ENCODE measurements at regions not wholly inside any gene's neighbourhood (a gene's known extent, or its start where the extent isn't known, plus 50 kb on each side); places are given as distances from the start of the nearest gene placed in this dataset.

- no peaks in the 10 kb centered on the region for H3K36me3 Mint-ChIP-seq
- DNase-seq = no peak
- no peaks in the 10 kb centered on the region for H3K27me3 ChIP-seq (replicated peaks in 1 of 2; ENCODE audit: control insufficient read depth in 2 of 2, extremely low read depth in 1 of 2, insufficient read depth in 2 of 2, low read length in 1 of 2)
- no peak overlapping the region for H3K4me3 Mint-ChIP-seq
- peaks cover 0 to 2% (median 0%) of the 10 kb centered on the region in 3 donors for H3K4me1 Mint-ChIP-seq
- H3K9me3 ChIP-seq = no peaks in the 10 kb centered on the region
- ChIA-PET POLR2A (no interaction called here), CTCF (no interaction called here)
- no peak overlapping the region for H3K27ac Mint-ChIP-seq
- H3K9me3 Mint-ChIP-seq = peaks cover 0 to 5% (median 0%) of the 10 kb centered on the region in 3 donors
- H3K36me3 ChIP-seq (ENCODE audit: control insufficient read depth in 2 of 2, extremely low read depth in 1 of 2, insufficient read depth in 1 of 2, low read length in 1 of 2) = no peaks in the 10 kb centered on the region
- H3K4me3 ChIP-seq (ENCODE audit: control insufficient read depth in 1 of 2, extremely low read depth in 1 of 2, low read length in 1 of 2) = no peak overlapping the region
- peaks cover 2 to 14% of the 10 kb centered on the region in 2 donors for H3K27me3 Mint-ChIP-seq
- no peak overlapping the region for H3K27ac ChIP-seq (ENCODE audit: low read length)
- no peaks in the 10 kb centered on the region for H3K4me1 ChIP-seq (ENCODE audit: control insufficient read depth in 1 of 2, extremely low read depth in 1 of 2, insufficient read depth in 2 of 2, low read length in 2 of 2)
- WGBS (ENCODE audit: insufficient coverage) = no CpG with 5 or more reads among the region's 1 CpG
- no peak for ATAC-seq (replicated peaks in 1 of 4)
Observed at GRCh38 chr3:61416618-61417017, 144.8 kb upstream of the PTPRG start.

DNA sequence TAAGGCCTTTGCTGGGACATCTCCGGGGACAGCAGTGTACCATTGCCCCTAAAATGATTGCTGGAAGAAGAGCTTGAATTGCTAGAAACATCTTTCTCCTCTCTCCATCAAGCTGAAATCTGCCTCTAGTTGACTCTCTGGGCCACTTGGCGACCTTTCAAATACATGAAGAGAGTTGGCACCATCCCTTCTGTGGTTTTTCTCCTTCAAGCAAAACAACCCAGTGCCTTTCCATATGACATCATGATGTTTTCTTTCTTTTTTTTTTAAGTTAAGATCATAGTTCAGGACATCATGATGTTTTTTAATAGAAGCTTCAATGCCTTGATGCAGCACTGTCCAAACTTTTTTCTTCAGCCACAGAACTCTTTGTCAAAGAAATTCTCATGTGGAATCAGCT lies 144.0 kb upstream of the PTPRG start:
- Histone ChIP-seq H3K4me1 (ENCODE audit: control insufficient read depth in 1 of 2, extremely low read depth in 1 of 2, insufficient read depth in 2 of 2, low read length in 2 of 2) (no peaks in the 10 kb centered on the region), H3K9me3 (no peaks in the 10 kb centered on the region), H3K4me3 (ENCODE audit: control insufficient read depth in 1 of 2, extremely low read depth in 1 of 2, low read length in 1 of 2) (no peak overlapping the region), H3K27me3 (replicated peaks in 1 of 2; ENCODE audit: control insufficient read depth in 2 of 2, extremely low read depth in 1 of 2, insufficient read depth in 2 of 2, low read length in 1 of 2) (no peaks in the 10 kb centered on the region), H3K27ac (ENCODE audit: low read length) (no peak overlapping the region), H3K36me3 (ENCODE audit: control insufficient read depth in 2 of 2, extremely low read depth in 1 of 2, insufficient read depth in 1 of 2, low read length in 1 of 2) (no peaks in the 10 kb centered on the region)
- WGBS (ENCODE audit: insufficient coverage) = no CpG with 5 or more reads among the region's 2 CpGs
- H3K27ac Mint-ChIP-seq = no peak overlapping the region
- peaks cover 0 to 3% (median 0%) of the 10 kb centered on the region in 3 donors for H3K9me3 Mint-ChIP-seq
- no peak overlapping the region for H3K4me3 Mint-ChIP-seq
- H3K36me3 Mint-ChIP-seq = no peaks in the 10 kb centered on the region
- POLR2A ChIA-PET = no interaction called here
- H3K27me3 Mint-ChIP-seq = peaks cover 0 to 10% of the 10 kb centered on the region in 2 donors
- DNase-seq (no peak), ATAC-seq (replicated peaks in 1 of 4) (no peak)
- peaks cover 0 to 2% (median 0%) of the 10 kb centered on the region in 3 donors for H3K4me1 Mint-ChIP-seq
- CTCF ChIA-PET = no interaction called here

DNA sequence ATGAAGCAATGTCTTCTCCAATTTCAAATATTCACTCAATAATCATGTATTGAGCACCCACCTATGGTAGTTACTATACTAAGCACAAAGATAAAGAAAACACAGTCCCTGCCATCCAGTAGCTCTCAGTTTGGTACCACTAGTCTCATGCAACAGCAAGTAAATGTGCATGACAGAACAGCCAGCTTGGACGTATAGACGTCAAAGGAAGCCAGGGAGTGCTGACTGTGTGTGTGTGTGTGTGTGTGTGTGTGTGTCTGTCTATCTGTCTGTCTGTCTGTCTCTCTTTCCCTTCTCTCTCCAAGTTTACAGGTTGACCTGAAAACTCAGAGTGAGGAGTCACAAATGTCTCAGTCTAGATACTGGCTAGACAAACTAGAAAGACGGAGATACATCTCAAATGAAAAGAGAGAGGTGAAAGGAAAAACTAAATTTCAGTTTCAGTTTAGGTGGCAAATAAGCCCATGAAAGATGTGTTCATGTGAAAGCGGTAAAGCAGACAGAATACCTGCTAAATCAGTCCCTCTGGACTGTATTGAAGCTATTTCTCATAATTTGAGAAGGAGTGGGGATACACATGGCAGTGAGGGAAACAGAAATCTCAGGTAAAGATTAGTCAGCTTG lies 141.1 kb upstream of the PTPRG start:
- H3K4me1 ChIP-seq (ENCODE audit: control insufficient read depth in 1 of 2, extremely low read depth in 1 of 2, insufficient read depth in 2 of 2, low read length in 2 of 2) = no peaks in the 10 kb centered on the region
- ATAC-seq (replicated peaks in 1 of 4) = no peak
- no peak overlapping the region for H3K4me3 ChIP-seq (ENCODE audit: control insufficient read depth in 1 of 2, extremely low read depth in 1 of 2, low read length in 1 of 2)
- CTCF ChIA-PET = no interaction called here
- H3K4me1 Mint-ChIP-seq = peaks cover 0 to 2% (median 0%) of the 10 kb centered on the region in 3 donors
- POLR2A ChIA-PET = interaction anchor here in 1 of 2 donors (0.5 kb wide), 1 partner anchor 46 kb away, joined by 3 read pairs; no protein-coding TSS in a partner anchor
- no peak overlapping the region for H3K4me3 Mint-ChIP-seq
- no peaks in the 10 kb centered on the region for H3K27me3 ChIP-seq (replicated peaks in 1 of 2; ENCODE audit: control insufficient read depth in 2 of 2, extremely low read depth in 1 of 2, insufficient read depth in 2 of 2, low read length in 1 of 2)
- no peaks in the 10 kb centered on the region for H3K27me3 Mint-ChIP-seq
- DNase-seq = no peak
- H3K27ac ChIP-seq (ENCODE audit: low read length) = no peak overlapping the region
- no peaks in the 10 kb centered on the region for H3K36me3 Mint-ChIP-seq
- H3K27ac Mint-ChIP-seq = no peak overlapping the region
- no peaks in the 10 kb centered on the region for H3K36me3 ChIP-seq (ENCODE audit: control insufficient read depth in 2 of 2, extremely low read depth in 1 of 2, insufficient read depth in 1 of 2, low read length in 1 of 2)
- WGBS (ENCODE audit: insufficient coverage) = 29% methylated on average over 1 of the region's 4 CpGs
- no peaks in the 10 kb centered on the region for H3K9me3 ChIP-seq
- H3K9me3 Mint-ChIP-seq = no peaks in the 10 kb centered on the region

- Mint-ChIP-seq H3K9me3 (no peaks in the 10 kb centered on the region), H3K4me1 (peaks cover 0 to 2% (median 0%) of the 10 kb centered on the region in 3 donors), H3K27ac (no peak overlapping the region), H3K4me3 (no peak overlapping the region), H3K27me3 (no peaks in the 10 kb centered on the region), H3K36me3 (no peaks in the 10 kb centered on the region)
- no peak overlapping the region for H3K27ac ChIP-seq (ENCODE audit: low read length)
- H3K36me3 ChIP-seq (ENCODE audit: control insufficient read depth in 2 of 2, extremely low read depth in 1 of 2, insufficient read depth in 1 of 2, low read length in 1 of 2) = no peaks in the 10 kb centered on the region
- ATAC-seq (replicated peaks in 1 of 4) (no peak), DNase-seq (no peak)
- no peaks in the 10 kb centered on the region for H3K4me1 ChIP-seq (ENCODE audit: control insufficient read depth in 1 of 2, extremely low read depth in 1 of 2, insufficient read depth in 2 of 2, low read length in 2 of 2)
- CTCF ChIA-PET = no interaction called here
- H3K4me3 ChIP-seq (ENCODE audit: control insufficient read depth in 1 of 2, extremely low read depth in 1 of 2, low read length in 1 of 2) = no peak overlapping the region
- WGBS (ENCODE audit: insufficient coverage) = no CpG with 5 or more reads among the region's 1 CpG
- POLR2A ChIA-PET = no interaction called here
- no peaks in the 10 kb centered on the region for H3K27me3 ChIP-seq (replicated peaks in 1 of 2; ENCODE audit: control insufficient read depth in 2 of 2, extremely low read depth in 1 of 2, insufficient read depth in 2 of 2, low read length in 1 of 2)
- H3K9me3 ChIP-seq = no peaks in the 10 kb centered on the region
Observed at GRCh38 chr3:61422945-61423673, 138.3 kb upstream of the PTPRG start.

GRCh38 chr3:61425356-61425755 lies 136.0 kb upstream of the PTPRG start:
- Histone ChIP-seq H3K4me1 (ENCODE audit: control insufficient read depth in 1 of 2, extremely low read depth in 1 of 2, insufficient read depth in 2 of 2, low read length in 2 of 2) (no peaks in the 10 kb centered on the region), H3K9me3 (no peaks in the 10 kb centered on the region), H3K36me3 (ENCODE audit: control insufficient read depth in 2 of 2, extremely low read depth in 1 of 2, insufficient read depth in 1 of 2, low read length in 1 of 2) (no peaks in the 10 kb centered on the region), H3K27ac (ENCODE audit: low read length) (no peak overlapping the region), H3K27me3 (replicated peaks in 1 of 2; ENCODE audit: control insufficient read depth in 2 of 2, extremely low read depth in 1 of 2, insufficient read depth in 2 of 2, low read length in 1 of 2) (peaks cover 0 to 4% of the 10 kb centered on the region in 2 experiments), H3K4me3 (ENCODE audit: control insufficient read depth in 1 of 2, extremely low read depth in 1 of 2, low read length in 1 of 2) (no peak overlapping the region)
- ChIA-PET CTCF (no interaction called here), POLR2A (no interaction called here)
- Mint-ChIP-seq H3K4me3 (no peak overlapping the region), H3K27ac (no peak overlapping the region), H3K9me3 (no peaks in the 10 kb centered on the region), H3K4me1 (peaks cover 0 to 2% (median 0%) of the 10 kb centered on the region in 3 donors), H3K27me3 (no peaks in the 10 kb centered on the region), H3K36me3 (no peaks in the 10 kb centered on the region)
- DNase-seq (no peak), ATAC-seq (replicated peaks in 1 of 4) (no peak)
- WGBS (ENCODE audit: insufficient coverage) = 86% methylated on average over 3 of the region's 4 CpGs

- Mint-ChIP-seq H3K27me3 (no peaks in the 10 kb centered on the region), H3K36me3 (no peaks in the 10 kb centered on the region), H3K9me3 (no peaks in the 10 kb centered on the region), H3K27ac (no peak overlapping the region), H3K4me3 (no peak overlapping the region), H3K4me1 (no peaks in the 10 kb centered on the region)
- H3K27ac ChIP-seq (ENCODE audit: low read length) = no peak overlapping the region
- 84% methylated on average over 6 of the region's 12 CpGs for WGBS (ENCODE audit: insufficient coverage)
- POLR2A ChIA-PET = no interaction called here
- no peaks in the 10 kb centered on the region for H3K9me3 ChIP-seq
- H3K4me1 ChIP-seq (ENCODE audit: control insufficient read depth in 1 of 2, extremely low read depth in 1 of 2, insufficient read depth in 2 of 2, low read length in 2 of 2) = no peaks in the 10 kb centered on the region
- ATAC-seq (replicated peaks in 1 of 4) = no peak
- CTCF ChIA-PET = no interaction called here
- DNase-seq = no peak
- no peaks in the 10 kb centered on the region for H3K36me3 ChIP-seq (ENCODE audit: control insufficient read depth in 2 of 2, extremely low read depth in 1 of 2, insufficient read depth in 1 of 2, low read length in 1 of 2)
- H3K27me3 ChIP-seq (replicated peaks in 1 of 2; ENCODE audit: control insufficient read depth in 2 of 2, extremely low read depth in 1 of 2, insufficient read depth in 2 of 2, low read length in 1 of 2) = peaks cover 0 to 4% of the 10 kb centered on the region in 2 experiments
- no peak overlapping the region for H3K4me3 ChIP-seq (ENCODE audit: control insufficient read depth in 1 of 2, extremely low read depth in 1 of 2, low read length in 1 of 2)
Observed at GRCh38 chr3:61429106-61429505, 132.3 kb upstream of the PTPRG start.
